SHP77 (cell line): ENCODE measurements at regions not wholly inside any gene's neighbourhood (a gene's known extent, or its start where the extent isn't known, plus 50 kb on each side); places are given as distances from the start of the nearest gene placed in this dataset.
"Not testable (repeated sequence)": the region's sequence is repeated elsewhere in the genome, so short reads cannot be mapped to it uniquely, and the experiment has no call there.

Experiments
- DNase-seq, 2 experiments: peaks; one replicate each; lab custom pipeline; 2025; lab: John Stamatoyannopoulos, UW

GRCh38 chr6:86731631-86732030 is 205.7 kb upstream of the HTR1E start:
- peak in 1 of 2 experiments; percentile 2 for DNase-seq

DNA sequence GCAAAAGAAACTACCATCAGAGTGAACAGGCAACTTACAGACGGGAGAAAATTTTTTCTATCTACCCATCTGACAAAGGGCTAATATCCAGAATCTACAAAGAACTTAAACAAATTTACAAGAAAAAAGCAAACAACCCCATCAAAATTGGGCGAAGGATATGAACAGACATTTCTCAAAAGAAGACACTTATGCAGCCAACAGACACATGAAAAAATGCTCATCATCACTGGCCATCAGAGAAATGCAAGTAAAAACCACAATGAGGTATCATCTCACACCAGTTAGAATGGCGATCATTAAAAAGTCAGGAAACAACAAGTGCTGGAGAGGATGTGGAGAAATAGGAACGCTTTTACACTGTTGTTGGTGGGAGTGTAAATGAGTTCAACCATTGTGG is 206.6 kb upstream of the HTR1E start:
- DNase-seq: not testable (repeated sequence)

DNA sequence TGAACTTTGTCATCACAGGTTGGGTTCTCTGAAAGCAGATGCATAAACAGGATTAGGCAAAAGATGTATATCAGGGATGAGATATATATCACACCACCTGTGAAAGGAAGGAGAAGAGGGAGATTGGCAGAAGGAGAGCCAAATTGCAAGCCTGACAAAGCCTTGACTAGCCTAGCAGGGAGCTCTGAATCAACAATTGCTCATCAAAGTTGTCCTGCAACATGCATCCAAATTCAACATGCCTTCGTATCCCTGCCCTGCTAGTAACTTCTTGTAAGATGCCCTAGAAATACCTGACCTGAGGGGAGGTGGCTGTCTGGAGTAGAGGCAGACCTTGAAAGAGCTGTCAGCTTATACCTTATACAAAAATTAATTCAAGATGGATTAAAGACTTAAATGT is 207.1 kb upstream of the HTR1E start:
- no peak for DNase-seq

DNA sequence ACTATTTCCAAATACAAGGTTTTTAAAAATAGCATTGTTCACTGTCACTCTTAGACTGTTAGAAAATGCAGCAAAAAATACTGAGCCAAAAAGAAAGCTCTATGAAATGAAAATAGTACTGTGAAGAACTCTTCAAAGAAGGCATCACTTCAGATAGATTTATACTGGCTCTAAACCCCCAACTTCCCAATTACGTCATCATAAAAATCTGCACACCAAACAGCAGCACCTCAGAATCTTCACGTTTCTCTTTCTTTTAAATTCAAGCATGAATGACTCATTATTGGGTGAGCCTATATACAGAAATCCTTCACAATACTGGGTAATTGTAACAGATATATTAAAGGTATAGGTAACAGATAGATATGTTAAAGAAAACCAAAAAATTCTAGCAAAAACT is 208.4 kb upstream of the HTR1E start:
- DNase-seq: no peak

DNA sequence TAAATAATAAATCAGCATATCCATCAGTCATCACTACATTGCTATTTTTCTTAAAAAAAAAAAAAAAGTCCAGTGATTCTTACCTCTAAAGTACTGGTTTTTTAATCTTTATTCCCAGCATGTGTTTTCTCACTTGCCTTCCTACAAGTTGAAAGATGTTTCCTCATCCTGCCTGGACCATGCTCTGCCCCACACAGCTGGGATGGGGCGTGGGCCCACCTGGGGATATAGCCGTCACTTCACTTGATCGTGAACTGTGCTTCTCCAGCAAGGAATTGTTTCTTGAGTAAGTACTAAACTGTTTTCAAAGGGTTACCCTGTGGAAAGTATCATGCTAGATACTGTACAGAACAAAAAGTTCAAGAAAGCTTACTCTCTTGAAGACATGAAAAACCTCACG is 212.6 kb upstream of the HTR1E start:
- DNase-seq: no peak

DNA sequence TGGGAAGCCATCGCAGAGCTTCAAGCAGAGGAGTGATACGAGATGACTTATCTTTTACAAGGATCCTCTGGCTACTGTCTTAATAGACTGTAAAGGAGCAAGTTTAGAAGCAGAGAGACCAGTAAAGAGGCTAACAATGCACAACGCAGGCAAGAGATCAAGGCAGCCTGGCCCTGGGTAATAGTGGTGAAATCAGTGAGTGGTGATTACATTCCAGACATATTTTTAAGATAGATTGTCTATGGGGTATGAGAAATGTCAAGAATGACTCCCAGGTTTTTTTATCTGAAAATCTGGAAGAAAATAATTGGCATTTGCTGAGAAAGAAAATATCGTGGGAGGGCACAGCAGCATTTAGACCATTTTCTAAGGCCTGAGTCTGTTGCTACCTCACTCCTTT is 213.6 kb upstream of the HTR1E start:
- no peak for DNase-seq

DNA sequence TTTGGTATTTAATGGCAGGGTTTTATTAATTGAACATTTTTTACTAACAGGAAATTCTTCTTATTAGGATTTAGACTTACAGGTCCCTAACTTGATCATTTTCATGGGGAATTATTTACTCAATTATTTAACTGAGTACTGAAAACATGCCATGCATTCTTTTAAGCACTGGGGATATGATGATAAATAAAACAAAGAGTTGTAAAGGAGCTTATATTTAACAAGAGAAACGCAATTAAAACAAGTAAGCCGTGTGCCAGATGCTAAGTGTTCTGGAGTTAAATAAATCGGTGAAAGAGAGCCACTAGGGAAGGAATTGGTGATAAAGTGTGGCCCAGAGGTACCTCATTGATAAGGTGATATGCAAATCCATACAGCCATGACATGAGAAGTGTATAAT is 214.2 kb upstream of the HTR1E start:
- no peak for DNase-seq

DNA sequence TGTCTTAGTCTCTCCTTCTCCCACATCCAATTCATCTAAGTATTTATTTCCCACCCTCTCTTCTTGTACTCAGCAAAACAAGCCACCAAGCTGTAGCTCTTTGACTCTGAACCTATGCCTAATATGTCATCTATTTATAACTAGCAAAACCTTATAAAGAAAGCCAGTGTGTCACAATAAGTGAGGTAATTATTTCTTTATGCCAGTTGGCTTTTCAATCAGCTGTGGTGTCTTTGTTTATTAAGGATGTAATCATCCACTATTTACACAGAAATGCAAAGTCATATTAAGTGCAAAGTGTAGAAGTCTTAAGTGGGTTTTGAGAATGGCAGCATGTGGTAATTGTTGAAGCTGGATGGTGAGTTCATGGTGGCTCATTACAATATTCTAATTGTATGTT is 215.2 kb upstream of the HTR1E start:
- DNase-seq: no peak

DNA sequence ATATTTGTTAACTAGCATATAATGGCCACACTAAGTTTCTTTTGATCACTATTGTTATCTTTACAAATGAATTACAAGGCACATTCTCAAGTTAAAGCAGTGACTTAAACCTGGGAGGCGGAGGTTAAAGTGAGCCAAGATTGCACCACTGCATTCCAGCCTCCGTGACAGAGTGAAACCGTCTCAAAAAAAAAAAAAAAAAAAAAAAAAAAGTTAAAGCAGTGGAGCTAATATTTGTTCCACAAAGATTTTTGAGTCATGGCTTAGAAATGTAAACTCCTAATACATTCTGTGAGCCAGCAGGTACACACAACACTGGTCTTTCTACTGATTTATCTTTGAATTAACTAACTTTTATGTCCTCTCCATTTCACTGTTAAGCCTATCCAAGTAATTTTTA is 221.7 kb upstream of the HTR1E start:
- DNase-seq: no peak

DNA sequence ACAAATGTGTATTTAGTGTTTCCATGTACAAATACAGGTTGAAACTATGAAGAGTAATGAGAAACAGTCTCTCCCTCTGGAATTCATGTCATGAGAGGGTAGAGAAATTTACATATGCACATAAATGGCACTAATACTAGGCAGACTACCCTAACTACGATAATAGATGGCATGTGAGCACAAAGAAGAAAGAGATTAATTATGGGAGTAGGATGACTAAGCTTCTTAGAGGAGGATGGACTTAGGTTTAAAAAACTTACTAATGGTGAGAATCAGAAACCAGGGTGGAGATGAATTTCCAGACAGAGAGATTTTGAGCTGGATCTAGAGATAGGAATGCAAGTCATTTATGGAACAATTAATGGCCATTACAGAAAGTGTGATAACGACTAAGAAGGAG is 225.3 kb upstream of the HTR1E start:
- no peak for DNase-seq

DNA sequence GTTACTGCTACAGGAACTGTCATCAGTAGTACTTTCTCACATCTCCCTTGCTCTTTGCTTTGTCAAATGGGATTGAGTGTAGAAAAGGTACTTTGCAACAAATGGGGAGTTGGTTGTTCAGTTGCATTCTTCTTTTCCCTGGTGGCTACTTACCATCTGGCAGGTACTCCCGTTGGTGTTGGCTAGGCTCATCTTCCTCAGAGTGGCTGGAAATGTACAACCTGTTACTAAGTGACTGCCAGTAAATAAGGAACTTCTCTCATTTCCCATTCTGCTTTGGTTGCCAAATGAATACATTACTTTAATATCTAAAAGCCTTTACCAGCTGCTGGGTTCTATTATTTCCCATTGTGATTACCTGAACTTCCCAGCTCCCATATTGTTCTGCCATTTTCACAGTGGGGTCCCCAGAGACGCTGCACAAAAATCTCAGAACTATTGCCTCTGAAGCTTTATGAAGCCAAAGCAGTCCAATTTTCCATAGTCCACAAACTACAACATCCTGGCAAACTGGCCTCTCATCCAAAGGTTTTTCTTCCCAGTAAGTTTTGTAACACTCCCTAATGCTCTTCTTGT is 229.7 kb upstream of the HTR1E start:
- DNase-seq: no peak

DNA sequence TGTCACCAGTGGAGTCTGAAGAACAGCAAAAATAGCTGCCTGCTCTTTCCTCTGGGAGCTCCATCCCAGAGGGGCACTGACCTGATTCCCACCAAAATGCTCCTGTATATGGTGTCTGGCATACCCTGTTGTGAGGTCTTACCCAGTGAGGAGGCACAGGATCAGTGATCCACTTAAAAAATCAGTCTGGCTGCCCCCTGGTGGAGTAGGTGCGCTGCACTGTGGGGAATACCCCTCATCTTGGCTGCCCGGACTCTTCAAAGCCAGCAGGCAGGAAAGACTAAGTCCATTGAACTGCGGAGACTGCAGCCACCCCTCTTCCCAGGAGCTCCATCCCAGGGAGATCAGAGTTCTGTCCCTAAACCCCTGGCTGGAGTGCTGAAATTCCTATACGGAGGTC is 230.9 kb upstream of the HTR1E start:
- peak in 1 of 2 experiments; percentile 13 for DNase-seq

- DNase-seq: not testable (repeated sequence)
Observed at GRCh38 chr6:86701228-86701627, 236.1 kb upstream of the HTR1E start.

DNA sequence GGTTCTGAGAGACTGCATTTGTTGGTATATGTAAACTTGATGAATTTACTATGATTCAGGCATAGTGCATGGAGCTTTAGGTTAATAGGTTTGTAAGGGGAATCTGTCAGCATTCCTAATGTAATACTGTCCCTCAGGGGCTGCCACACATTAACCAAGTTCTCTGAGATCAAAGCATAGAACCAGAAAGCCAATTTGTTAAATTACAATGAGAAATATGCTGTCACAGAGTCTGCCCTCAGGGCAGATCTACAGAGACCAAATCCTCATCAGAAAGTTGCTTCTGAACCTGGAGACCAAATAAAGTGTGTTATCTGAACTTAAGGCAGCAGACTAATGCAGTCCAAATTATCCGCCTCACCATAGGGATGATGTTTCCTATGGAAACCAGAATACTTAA is 250.8 kb upstream of the HTR1E start:
- no peak for DNase-seq

DNA sequence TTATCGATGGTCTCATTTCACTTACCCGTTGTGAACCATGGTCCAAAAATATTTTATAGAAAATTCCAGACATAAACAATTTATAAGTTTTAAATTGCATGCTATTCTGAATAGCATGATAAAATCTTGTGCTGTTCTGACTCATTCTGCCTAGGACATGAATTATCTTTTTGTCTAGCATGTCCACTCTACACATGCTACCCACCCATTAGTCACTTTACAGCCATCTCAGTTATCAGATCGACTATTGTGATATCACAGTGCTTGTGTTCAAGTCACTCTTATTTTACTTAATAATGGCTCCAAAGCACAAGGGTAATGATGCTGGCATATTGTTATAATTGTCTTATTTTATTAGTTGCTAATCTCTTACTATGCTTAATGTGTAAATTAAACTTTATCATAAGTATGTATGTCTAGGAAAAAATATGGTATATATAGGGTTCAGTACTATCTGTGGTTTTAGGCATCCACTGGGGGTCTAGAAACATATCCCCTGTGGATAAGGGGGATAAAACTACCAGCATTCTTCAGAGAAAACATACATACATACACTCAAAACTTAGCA is 252.0 kb upstream of the HTR1E start:
- no peak for DNase-seq

DNA sequence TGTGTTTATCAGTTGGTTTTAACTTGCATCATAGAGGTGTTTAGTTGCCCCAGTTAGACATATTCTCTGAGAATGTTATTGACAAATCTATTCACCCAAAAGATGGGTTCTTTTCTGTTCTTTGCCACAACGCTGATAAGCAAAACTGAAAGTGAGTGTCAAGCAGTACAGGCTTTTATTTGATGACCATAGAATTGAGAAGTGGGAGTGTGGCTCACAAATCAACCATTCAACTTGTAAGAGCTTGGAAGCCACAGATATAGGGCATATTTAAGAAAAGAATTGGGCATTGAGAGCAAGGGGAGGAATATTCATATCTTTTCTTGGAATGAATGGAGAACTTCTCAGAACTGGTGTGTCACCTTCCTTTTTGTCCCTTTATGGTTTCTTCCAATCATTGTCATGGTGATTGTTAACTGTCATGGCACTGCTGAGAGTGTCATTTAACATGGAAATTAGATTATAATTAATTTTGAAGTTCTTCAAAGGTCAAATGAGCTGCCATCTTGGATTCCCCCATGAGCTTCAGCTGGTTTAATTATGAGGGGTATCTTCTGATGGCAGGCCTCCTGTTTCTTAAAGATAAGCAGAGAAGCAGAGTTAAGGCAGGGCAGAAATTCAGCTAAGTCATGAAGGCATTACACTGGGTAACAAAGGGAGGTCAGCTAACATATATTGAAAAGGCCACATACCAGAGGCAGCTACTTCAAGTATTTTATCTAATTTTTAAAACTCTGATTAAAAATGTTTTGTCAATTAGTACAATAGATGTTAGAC is 254.0 kb upstream of the HTR1E start:
- DNase-seq: no peak

GRCh38 chr6:86682297-86682696 is 255.0 kb upstream of the HTR1E start:
- no peak for DNase-seq

- DNase-seq: not testable (repeated sequence)
Observed at GRCh38 chr6:86681140-86681539, 256.2 kb upstream of the HTR1E start.

DNA sequence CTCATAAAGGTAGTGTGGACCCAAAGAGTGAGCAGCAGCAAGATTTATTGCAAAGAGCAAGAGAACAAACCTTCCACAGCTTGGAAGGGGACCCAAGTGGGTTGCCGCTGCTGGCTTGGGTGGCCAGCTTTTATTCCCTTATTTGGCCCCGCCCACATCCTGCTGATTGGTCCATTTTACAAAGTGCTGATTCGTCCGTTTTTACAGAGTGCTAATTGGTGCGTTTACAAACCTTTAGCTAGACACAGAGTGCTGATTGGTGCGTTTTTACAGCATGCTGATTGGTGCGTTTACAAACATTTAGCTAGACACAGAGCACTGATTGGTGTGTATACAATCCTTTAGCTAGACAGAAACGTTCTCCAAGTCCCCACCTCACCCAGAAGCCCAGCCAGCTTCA is 265.2 kb upstream of the HTR1E start:
- DNase-seq: not testable (repeated sequence)

- no peak for DNase-seq
Observed at GRCh38 chr6:86657192-86657591, 280.1 kb upstream of the HTR1E start.

DNA sequence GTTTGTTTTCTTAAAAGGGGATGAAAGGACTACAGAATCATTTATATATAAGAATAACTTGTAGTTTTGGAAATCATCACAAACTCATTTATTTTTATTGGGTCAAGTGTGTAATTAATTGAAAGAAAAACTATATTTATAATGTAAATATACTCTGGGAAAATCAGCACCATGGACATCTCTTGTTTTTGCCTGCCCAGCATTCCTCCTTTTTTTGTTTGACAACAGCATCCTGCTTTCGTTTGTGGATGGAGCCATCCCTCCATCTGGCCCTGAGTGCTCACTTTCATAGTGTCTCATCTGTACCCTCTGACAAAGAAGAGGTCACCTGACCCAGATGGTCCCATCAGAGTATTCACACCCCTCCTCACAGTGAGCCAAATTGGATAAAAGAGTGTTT is 308.2 kb upstream of the HTR1E start:
- no peak for DNase-seq

DNA sequence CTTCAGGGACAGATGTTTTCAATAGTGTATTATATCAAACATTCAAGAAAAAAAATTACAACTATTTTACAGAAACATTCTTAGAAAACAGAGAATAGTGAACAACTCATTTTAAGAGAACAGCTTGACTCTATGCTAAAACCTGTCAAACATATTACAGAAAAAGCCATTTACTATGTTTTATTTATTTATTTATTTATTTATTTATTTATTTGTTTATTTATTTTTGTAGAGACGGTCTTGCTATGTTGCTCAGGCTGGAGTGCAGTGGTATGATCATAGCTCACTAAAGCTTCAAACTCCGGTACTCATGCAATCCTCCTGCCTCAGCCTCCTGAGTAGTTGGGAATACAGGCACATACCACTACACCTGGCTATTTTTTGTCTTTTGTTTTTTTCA is 317.9 kb upstream of the HTR1E start:
- DNase-seq: no peak

DNA sequence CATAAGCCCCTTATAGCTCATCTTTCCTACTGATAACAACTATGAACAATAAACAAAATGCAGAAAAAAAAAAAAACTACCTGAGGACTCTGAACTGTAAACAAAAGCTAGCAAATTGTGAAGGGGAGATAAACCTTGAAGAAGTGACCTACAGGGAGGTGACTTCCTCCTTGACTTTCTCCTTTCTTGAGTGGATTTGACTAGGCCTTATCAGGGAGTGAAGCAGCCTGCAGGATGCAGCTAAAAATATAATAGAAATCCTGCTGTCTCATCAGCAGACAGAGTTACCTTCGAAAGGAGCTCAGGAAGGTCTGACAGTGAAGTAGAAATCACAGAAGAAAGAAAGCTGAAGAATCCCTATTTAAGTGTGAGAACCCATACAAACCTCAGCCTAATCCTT is 322.0 kb upstream of the HTR1E start:
- DNase-seq: no peak
